Activated gamma-delta T cell treated with anti-CD3 and anti-CD28 coated beads, Interleukin-2, amount 50 U/mL, for 16 hours (primary cell): ENCODE measurements at regions not wholly inside any gene's neighbourhood (a gene's known extent, or its start where the extent isn't known, plus 50 kb on each side); places are given as distances from the start of the nearest gene placed in this dataset.
"Not testable (repeated sequence)": the region's sequence is repeated elsewhere in the genome, so short reads cannot be mapped to it uniquely, and the experiment has no call there.

ENCODE experiments used
- DNase-seq: peaks from one replicate; pipeline ENCODE4 v3.0.0-alpha.2; 2020; ENCODE audit warnings: low read depth

DNA sequence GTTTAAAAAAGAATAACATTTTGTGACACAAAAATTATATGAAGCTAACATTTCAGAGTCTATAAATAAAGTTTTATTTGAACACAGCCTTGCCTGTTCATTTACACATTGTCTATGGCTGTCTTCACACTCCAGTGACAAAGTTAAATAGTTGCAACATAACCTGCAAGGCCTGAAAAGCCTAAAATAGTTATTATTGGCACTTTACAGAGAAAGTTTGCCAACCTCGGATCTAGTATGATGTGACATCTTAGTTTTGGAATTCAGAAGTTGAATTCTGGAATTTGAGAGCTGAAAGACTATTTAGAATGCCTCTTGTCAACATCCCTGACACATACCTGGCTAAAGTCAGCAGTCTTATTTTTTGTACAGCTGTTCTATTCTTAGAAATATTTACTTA, 68.3 kb downstream of the DYRK2 start:
- DNase-seq = no peak

- not testable (repeated sequence) for DNase-seq
Measured at GRCh38 chr12:67719303-67719702, 70.8 kb downstream of the DYRK2 start.

- no peak for DNase-seq
Measured at GRCh38 chr12:67720351-67720856, 71.9 kb downstream of the DYRK2 start.

GRCh38 chr12:67721248-67721647, 72.7 kb downstream of the DYRK2 start:
- no peak for DNase-seq

DNA sequence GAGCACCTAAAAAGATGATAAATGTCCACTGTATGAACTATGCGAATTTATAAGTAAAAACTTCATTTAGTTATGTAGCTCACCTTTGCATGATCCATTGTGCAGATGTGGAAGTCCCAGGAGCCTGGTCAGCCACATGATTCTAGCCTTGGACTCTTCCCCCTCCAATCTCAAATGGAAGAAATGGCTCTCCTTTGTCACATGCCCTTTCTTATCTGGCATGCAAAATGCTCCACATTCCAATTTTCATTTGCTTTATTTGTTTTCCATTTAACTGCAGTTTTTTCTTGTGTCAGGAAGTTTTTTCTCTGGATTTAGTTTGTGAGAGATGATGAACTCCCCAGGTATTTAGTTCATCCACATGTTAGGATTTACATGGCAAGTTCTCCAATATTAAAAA, 73.8 kb downstream of the DYRK2 start:
- no peak for DNase-seq

DNA sequence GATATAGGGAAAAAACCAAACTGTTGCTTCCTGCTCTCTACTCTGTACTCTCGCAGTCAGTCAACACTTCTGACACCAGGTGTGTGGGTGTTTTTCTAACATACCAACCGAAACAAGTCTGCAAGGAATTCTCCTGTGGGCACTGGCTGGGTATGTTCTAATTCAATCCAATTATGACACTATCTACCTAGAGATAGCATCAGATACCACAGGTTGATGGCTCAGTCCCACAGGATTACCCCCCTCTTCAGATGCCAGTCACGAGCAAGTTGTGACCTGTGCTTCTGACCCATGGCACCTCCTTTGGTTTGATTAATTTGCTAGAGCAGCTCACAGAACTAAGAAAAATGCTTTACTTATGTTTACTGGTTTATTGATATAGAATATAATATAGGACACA, 78.3 kb downstream of the DYRK2 start:
- DNase-seq = no peak

- DNase-seq = no peak
Measured at GRCh38 chr12:67727702-67728666, 79.4 kb downstream of the DYRK2 start.

GRCh38 chr12:67732857-67733256, 84.3 kb downstream of the DYRK2 start:
- DNase-seq = no peak

DNA sequence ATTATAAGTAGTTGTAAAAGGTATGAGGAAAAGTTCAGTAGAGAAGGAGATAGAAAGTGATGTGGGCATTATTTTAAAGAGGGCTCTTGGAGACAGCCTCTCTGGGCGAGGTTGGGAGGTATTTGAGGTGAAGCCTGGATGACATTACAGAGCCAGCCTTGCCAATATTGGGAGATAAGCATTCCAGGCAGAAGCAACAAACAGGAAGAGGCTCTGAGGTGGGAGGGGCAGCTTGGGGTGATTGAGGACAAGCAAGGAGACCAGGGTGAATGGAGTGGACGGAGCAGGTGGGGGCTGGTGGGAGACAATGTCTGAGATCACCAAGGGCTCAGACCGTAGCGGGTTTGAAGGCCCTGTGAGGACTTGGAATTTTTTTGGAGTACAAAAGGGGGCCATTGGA, 87.3 kb downstream of the DYRK2 start:
- DNase-seq = no peak

DNA sequence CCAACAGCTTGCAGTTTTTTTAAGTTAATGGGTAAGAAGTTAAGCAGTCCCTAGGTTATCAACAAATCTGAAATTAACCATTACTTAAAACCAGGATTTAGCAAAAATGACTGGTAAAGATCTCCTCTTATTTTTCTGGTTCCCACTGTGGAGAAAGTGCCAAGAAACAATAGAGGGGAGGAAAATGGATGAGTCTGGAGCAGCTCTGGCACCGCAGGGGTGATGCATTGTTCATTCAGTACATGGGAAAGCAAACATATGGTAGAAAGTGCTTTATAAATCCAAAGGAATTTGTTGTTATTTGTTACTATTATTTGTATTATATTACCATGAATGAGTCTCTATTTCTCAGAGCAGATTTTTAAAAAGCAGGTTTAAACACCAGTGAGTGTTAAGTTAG, 92.2 kb downstream of the DYRK2 start:
- DNase-seq = no peak

DNA sequence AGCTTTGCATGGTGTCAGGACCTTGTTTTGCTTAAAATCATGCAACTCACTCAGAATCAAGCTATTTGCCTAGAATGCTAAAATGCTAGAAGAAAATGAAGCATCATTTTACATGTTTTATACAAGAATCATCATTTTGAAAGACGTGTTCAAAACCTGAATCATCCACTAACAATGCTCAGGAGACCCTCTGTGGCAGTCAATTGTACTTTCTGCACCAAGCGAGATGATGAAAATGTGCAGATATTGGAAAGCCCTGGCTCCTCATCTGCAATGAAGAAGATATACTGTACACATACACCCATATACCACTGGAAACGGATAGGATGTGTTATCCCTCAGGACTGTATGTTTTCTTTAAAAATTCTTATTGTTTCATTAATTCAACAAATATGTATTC, 92.7 kb downstream of the DYRK2 start:
- DNase-seq = no peak

DNA sequence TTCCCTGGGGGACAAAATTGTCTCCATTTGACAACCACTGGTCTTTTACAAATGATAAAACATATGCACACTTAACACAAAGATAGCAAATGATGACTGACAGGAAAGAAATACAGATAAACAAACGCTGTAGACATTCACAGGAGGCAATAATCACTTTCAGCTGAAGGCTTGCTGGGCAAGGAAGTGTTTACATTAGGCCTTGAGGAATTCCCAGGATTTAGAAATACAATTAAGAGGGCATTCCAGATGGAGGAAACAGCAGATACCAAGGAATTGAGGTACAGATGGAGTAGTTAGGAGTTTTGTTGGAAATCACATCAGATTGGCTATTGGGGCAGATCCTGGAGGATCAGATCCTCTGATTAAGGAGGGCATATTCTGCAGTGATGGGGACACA, 93.9 kb downstream of the DYRK2 start:
- no peak for DNase-seq

DNA sequence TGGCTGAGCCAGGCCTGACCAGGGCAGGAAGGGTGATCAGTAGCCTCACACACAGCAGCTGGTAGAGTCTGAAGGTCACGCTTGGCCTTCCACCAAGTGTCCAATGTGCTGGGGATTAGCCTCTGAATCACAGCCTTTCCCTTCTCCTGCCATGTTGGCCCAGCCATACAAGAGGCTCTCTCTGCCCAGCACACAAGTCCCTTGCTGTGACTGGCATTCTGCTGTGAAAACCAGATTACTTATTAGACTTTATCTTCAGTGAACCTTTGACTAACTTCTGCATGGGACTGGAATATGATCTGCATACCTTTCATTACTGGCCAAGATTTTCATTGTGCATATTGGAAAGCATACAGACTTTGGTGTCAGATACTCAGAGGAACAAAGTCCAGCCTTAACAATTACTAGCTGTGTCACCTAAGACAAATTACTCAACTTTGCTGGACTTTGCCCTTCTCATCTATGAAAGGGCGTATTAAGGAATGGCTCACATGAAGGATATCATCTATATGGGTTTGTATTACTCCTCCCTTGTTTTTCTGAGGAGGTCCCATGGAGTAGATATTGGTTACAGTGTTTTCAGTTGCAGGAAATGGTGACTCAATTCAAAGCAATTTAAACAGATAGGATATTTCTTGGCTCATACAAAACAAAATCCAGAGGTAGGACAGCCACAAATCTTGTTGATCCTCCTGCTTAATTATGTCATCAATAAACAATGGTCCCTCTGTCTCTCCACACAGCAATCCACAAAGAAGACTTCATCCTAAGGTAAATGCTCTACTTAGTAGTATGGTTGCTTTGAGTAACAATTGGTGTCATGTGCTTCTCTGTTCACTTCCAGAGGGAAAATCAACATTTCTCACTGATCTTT, 99.6 kb downstream of the DYRK2 start:
- no peak for DNase-seq

- no peak for DNase-seq
Measured at GRCh38 chr12:67748743-67749040, 100.1 kb downstream of the DYRK2 start.

- DNase-seq = no peak
Measured at GRCh38 chr12:67750513-67751183, 102.1 kb downstream of the DYRK2 start.

GRCh38 chr12:67751381-67751928, 102.9 kb downstream of the DYRK2 start:
- DNase-seq = no peak

DNA sequence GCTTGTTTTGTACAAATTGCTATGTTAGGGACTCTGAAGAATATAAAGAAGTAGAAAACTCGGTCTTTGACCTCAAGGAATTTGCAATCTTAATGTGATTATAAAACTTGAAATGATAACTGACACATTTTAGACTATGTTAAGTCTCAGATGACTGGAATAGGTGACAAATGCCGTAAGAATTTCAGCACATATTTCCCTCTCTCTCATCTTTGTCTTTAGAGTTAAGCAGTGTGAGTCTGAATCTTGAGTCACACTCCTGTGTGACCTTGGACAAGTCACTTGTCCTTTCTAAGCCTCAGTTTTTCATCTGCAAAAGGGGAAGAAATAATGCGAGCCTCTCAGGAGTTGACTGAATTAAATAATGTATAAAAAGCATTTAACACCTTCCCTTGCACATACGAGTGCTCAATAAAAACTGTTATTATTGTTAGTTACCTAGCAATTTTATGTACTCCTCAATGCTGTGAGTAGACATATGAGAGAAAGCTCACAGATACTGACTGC, 103.7 kb downstream of the DYRK2 start:
- DNase-seq = no peak

- no peak for DNase-seq
Measured at GRCh38 chr12:67754933-67755697, 106.6 kb downstream of the DYRK2 start.

DNA sequence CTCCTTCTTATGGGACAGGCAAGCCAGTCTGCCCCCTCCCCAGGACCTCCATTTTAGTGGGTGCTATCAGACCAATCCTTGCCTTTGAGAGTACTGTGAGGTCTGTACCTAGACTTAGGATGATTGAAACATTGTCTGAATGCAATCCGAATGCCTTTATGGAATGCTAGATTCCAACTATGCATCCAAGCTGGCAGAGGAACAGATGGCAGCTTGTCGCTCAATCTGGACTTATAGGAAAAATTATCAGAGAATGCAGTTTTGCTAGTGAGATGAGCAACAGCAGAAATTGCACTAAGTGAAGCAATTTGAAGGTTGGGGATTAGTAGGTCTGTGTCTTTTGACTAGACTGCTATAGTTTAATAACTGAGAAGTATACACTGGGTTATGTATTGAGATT, 109.1 kb downstream of the DYRK2 start:
- DNase-seq = no peak

DNA sequence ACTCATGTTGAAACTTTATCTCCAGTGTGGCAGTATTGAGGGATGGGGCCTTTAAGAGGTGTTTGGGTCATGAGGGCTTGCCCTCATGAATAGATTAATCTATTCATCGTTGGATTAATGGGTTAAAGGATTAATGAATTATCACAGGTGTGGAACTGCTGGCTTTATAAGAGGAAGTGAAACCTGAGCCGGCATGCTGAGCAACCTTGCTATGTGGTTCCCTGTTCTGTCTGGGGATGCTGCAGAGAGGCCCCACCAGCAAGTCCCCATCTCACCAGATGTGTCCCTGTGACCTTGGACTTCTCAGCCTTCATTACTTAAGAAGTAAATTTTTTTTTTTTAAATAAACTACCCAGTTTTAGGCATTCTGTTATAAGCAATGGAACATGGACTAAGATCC, 109.6 kb downstream of the DYRK2 start:
- no peak for DNase-seq

DNA sequence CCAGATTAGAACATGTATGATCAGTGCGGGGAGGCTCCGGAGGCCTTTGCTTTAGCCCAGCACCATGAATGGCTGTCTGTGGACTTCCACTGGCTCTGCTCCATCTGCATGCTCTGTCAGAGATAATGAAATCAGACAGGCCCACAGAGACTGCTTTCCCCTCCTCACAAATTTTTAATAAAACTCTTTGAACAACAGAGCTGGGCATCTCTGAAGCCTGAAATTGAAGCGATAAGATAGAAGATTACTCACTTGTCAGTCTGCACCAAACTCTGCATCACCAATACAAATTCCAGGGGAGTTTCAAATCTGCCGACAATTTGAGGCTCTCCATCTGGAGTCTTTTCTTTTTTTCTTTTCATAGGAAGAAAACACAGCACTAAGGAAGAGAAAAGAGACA, 110.0 kb downstream of the DYRK2 start:
- no peak for DNase-seq
